ENCODE measurements at regions not wholly inside any gene's neighbourhood (a gene's known extent, or its start where the extent isn't known, plus 50 kb on each side); places are given as distances from the start of the nearest gene placed in this dataset.

DNA sequence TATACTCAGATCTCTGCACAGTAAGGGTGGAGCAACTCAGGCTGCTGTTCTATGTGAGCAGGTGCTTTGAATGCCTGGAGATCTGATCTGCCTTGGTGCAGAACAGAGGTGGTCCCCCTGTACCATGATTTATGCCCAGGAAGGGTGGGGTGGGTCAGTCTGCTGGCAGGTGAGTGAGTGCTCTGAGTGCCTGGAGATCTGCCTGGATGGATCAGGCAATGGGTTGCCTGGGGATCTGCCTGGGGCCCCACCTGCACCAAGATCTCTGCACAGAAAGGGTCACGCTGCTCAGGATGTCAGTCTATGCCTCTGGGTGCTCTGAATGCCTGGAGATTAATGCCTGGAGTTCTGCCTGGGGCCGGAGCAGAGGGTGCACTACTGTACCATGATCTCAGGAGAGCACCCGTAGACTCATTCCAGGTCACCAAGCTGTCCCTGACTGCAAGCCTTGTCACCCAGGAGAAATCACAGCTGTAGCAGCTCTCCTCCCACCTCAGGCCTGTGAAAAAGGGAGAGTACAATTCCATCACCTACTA, 342.9 kb downstream of the GBA3 start:
- TF ChIP-seq POLR2A (IDR thresholded peaks at IDR 0.05; ENCODE audit: low read length) (no peak), GATA1 (IDR thresholded peaks at IDR 0.05; ENCODE audit: low read depth, low read length) (no peak)

Measured in erythroblast (primary cell).